Heart left ventricle (tissue), 16 donors: ENCODE measurements at regions not wholly inside any gene's neighbourhood (a gene's known extent, or its start where the extent isn't known, plus 50 kb on each side); places are given as distances from the start of the nearest gene placed in this dataset.

Experiments used
- ATAC-seq, 4 donors: fragments of 200-7000 bp; cut with Tn5 transposase; one replicate each; pipeline ENCODE4 v1.9.1; 2020 to 2022; ENCODE audit warnings: moderate library complexity in 4 of 4, mild to moderate bottlenecking in 3 of 4, moderate number of reproducible peaks in 1 of 4
- DNase-seq, 5 donors: peaks; one replicate each; pipeline ENCODE4 v3.0.0-alpha.2; 2020
- H3K27ac ChIP-seq, 12 donors: fragments of 200-600 bp; sonication (generic) in 4 of 12; one replicate each; pipeline versions ENCODE4 v1.5.0 to v1.8.0; 2016 to 2022; ENCODE audit warnings: mild to moderate bottlenecking in 2 of 12
- H3K27me3 ChIP-seq, 9 donors: fragments of 200-600 bp; sonication (generic) in 2 of 9; one replicate each; pipeline versions ENCODE4 v1.5.1 to v1.8.0; 2016 to 2022; ENCODE audit warnings: mild to moderate bottlenecking in 3 of 9
- H3K36me3 ChIP-seq, 9 donors: fragments of 200-600 bp; sonication (generic) in 2 of 9; one replicate each; pipeline versions ENCODE4 v1.5.0 to v1.8.0; 2018 to 2022; ENCODE audit warnings: mild to moderate bottlenecking in 2 of 9
- H3K4me1 ChIP-seq, 12 donors: fragments of 200-600 bp; sonication (generic) in 4 of 12; one replicate each; pipeline versions ENCODE4 v1.5.0 to v1.8.0; 2016 to 2022; ENCODE audit warnings: mild to moderate bottlenecking in 3 of 12
- H3K4me3 ChIP-seq, 12 donors: fragments of 200-600 bp; sonication (generic) in 4 of 12; one replicate each; pipeline versions ENCODE4 v1.5.0 to v1.8.0; 2017 to 2022; ENCODE audit warnings: mild to moderate bottlenecking in 9 of 12, moderate library complexity in 4 of 12
- H3K9me3 ChIP-seq, 12 donors: fragments of 200-600 bp; sonication (generic) in 4 of 12; one replicate each; pipeline versions ENCODE4 v1.5.0 to v1.8.0; 2016 to 2022; ENCODE audit warnings: mild to moderate bottlenecking in 1 of 12
- POLR2A ChIP-seq, 2 donors: fragments of 450-650 bp; IDR thresholded peaks; one replicate each; pipeline ENCODE4 v1.6.1; 2017; ENCODE audit warnings: antibody characterized with exemption in 2 of 2, mild to moderate bottlenecking in 2 of 2, moderate library complexity in 2 of 2
- WGBS, 4 donors: extraction: QIAGEN DNeasy Blood & Tissue Kit in 2 of 4; methylation state at CpG; one replicate each; pipeline versions ENCODE4 v1.1.5 to v1.1.7; 2013 to 2018; 5-methylcytosine and 5-hydroxymethylcytosine counted together
- intact Hi-C, 10 donors: fragments of 100-400 bp; cut with DNase I; formaldehyde crosslinking; loops; one replicate each; pipeline versions ENCODE4 v1.11.1 to v1.14.2; 2022
- TF ChIP-seq, protein P1 (sequence below), 12 donors: fragments of 200-600 bp; sonication (generic) in 4 of 12; IDR thresholded peaks; one replicate each; pipeline versions ENCODE4 v1.5.0 to v1.8.0; 2018 to 2022; ENCODE audit warnings: antibody characterized with exemption in 12 of 12, mild to moderate bottlenecking in 5 of 12
- donor health status: ischemic (EF 13 %, LVEDD 7.1; RV severe dilation, severe dysfunction).
- donor health status: healthy with polysubstance abuse.
- donor health status: DM: no; HTN: yes; CAD: no.
- donor health status: DM: no; HTN: no; CAD: no.
- donor health status: ischemic (EF 25% LVEDD 6.9; RV normal size, moderate dysfunction).
- donor health status: ischemic (EF 25% LVEDD 5.7; RV mildly dilated, moderate dysfunction).
- donor health status: healthy.
- donor health status: DM: yes; HTN: yes; CAD: no.
- donor health status: ischemic (EF 35%, LVEDD 5.7; RV mildly dilated, moderate dysfunction).
- donor health status: nonischemic (EF 11% LVEDD 7.7; RV severe dilation, severe dysfunction).
- donor health status: DM: yes; HTN: yes; CAD: no.
- donor health status: PGD.
- donor health status: ischemic (EF 29% LVEDD 5.4; RV normal size, mild dysfunction).
- donor health status: nonischemic (EF 23%, LVEDD 6.1; RV moderate dilation, normal function).

DNA sequence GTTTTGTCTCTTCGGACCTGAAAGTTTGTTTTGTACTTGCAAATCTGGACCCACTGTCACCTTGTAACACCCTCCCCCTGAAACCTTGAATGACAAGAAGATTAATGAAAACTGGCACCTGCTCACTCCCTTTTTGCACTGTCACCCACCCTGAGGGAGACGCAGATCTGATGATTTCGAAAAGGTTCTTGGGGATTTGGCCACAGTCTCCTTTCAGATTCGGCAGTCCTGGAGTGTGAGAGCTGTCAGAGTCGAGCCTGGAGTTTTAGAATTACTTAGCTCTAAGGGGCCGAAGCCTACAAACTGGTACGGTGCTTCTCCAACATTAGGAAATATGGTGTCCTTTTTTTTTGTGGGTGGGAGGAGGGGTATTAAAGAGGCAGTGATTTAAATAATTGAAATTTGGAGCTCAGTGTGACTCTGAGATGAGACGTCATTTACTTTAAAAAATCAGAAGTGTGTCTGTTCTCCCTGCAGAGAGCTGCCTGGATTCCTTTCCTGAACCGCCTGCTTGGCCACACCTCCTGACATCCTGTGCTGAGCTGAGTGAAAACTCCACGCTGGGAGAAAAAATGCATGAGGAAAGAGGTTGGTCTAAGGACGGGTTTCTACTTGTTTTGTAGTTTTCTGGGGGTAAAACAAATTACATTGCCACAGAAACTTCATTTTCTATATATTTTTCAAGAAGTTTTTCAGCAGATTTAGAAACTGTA, 447.0 kb upstream of the CDH4 start:
- DNase-seq = no peak
- peaks cover 0 to 13% (median 2%) of the 10 kb centered on the region in 12 donors for H3K9me3 ChIP-seq
- WGBS, 4 donors = 22 to 32% (median 26%) methylated on average over 11 of the region's 11 CpGs
- ATAC-seq = no peak
- H3K4me1 ChIP-seq = no peaks in the 10 kb centered on the region
- H3K36me3 ChIP-seq = no peaks in the 10 kb centered on the region
- TF ChIP-seq POLR2A (IDR thresholded peaks at IDR 0.05) = no peak
- TF ChIP-seq, protein P1, sequence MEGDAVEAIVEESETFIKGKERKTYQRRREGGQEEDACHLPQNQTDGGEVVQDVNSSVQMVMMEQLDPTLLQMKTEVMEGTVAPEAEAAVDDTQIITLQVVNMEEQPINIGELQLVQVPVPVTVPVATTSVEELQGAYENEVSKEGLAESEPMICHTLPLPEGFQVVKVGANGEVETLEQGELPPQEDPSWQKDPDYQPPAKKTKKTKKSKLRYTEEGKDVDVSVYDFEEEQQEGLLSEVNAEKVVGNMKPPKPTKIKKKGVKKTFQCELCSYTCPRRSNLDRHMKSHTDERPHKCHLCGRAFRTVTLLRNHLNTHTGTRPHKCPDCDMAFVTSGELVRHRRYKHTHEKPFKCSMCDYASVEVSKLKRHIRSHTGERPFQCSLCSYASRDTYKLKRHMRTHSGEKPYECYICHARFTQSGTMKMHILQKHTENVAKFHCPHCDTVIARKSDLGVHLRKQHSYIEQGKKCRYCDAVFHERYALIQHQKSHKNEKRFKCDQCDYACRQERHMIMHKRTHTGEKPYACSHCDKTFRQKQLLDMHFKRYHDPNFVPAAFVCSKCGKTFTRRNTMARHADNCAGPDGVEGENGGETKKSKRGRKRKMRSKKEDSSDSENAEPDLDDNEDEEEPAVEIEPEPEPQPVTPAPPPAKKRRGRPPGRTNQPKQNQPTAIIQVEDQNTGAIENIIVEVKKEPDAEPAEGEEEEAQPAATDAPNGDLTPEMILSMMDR (IDR thresholded peaks at IDR 0.05) = no peak
- intact Hi-C loops = no loop called here
- peak overlapping the region in 1 of 12 donors; percentile 4 for H3K4me3 ChIP-seq
- H3K27ac ChIP-seq = no peak overlapping the region
- H3K27me3 ChIP-seq = peaks cover 0 to 4% (median 0%) of the 10 kb centered on the region in 9 donors

DNA sequence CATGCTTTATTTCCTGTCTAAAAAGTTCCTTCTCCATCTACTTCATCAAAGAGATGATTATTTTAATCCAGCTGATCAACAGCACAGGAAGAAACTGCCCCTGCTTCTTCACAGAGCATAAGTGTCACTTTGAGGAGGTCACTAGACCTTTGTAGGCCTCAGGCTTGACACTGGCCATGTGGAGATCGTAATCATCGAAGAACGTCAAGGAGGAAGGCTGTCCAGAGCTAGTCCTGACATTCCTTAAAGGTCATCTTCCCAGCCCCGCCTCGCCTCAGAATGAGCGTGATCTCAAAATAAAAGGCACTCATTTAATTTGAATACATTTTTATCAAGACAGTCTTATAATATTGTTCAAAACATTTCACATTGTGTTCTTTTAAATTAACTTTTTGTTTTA, 445.7 kb upstream of the CDH4 start:
- Histone ChIP-seq H3K27me3 (peaks cover 0 to 1% (median 0%) of the 10 kb centered on the region in 9 donors), H3K4me3 (no peak overlapping the region), H3K36me3 (no peaks in the 10 kb centered on the region), H3K27ac (no peak overlapping the region), H3K9me3 (peaks cover 0 to 2% (median 0%) of the 10 kb centered on the region in 12 donors), H3K4me1 (no peaks in the 10 kb centered on the region)
- ATAC-seq (no peak), DNase-seq (no peak)
- intact Hi-C loops = no loop called here
- TF ChIP-seq POLR2A (IDR thresholded peaks at IDR 0.05) = no peak
- TF ChIP-seq, protein P1 (IDR thresholded peaks at IDR 0.05) = no peak
- WGBS, 4 donors = 69 to 81% (median 75%) methylated on average over 6 of the region's 6 CpGs

DNA sequence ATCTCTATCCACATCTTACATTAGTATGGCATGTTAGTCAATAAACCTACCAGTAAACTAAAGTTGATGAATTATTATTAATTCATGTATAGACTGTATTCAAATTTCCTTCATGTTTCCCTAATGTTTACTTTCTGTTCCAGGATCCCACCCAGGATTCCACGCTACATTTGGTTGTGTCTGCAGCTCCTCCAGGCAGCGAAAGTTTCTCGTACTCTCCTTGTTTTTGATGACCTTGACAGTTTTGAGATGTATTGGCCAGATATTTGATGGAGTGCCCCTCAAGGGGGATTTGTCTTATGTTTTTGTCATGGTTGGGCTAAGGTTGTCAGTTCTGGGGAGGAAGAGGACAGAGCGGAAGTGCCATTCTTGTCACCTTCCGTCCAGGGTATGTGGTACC, 445.2 kb upstream of the CDH4 start:
- Histone ChIP-seq H3K36me3 (no peaks in the 10 kb centered on the region), H3K4me1 (no peaks in the 10 kb centered on the region), H3K27me3 (no peaks in the 10 kb centered on the region), H3K9me3 (no peaks in the 10 kb centered on the region), H3K27ac (no peak overlapping the region), H3K4me3 (no peak overlapping the region)
- DNase-seq (no peak), ATAC-seq (no peak)
- intact Hi-C loops = no loop called here
- WGBS, 4 donors = 89 to 94% (median 92%) methylated on average over 5 of the region's 5 CpGs
- TF ChIP-seq, protein P1 (IDR thresholded peaks at IDR 0.05) = no peak
- TF ChIP-seq POLR2A (IDR thresholded peaks at IDR 0.05) = no peak

DNA sequence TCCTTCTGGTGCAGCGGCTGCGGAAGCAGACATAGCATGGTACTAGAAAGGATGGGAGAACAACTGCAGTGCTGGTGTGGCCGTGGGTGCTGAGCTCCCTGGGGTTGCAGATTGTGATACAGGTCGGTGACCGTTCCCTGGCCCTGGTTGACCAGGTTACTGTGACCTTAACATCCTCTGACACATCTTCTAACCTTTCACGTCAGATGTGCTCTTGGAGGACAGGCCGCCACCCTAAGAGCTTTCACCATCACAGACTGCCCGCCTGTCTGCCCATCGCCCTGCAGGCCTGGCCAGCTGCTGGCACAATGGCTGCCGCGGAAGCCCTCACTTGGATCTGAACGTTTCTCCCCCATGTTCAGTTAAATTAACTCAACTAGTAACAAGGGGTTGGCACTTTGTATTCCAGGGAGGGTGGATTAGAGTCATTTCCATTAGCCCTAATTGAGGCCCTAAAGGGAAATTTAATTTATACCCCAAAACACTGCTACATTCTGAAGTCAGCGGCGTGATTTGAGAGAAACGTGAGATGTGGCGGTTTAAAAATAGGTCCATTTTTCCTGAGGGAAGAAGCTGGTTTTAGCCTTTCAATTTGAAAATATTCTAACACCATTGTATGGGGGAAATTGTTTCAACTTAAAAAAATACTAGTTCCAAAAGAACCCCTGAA, 443.9 kb upstream of the CDH4 start:
- Histone ChIP-seq H3K4me3 (no peak overlapping the region), H3K27me3 (no peaks in the 10 kb centered on the region), H3K27ac (no peak overlapping the region), H3K4me1 (no peaks in the 10 kb centered on the region), H3K9me3 (no peaks in the 10 kb centered on the region), H3K36me3 (no peaks in the 10 kb centered on the region)
- TF ChIP-seq POLR2A (IDR thresholded peaks at IDR 0.05) = no peak
- TF ChIP-seq, protein P1 (IDR thresholded peaks at IDR 0.05) = no peak
- 90 to 94% (median 93%) methylated on average over 16 of the region's 16 CpGs for WGBS, 4 donors
- no peak for DNase-seq
- ATAC-seq = no peak
- intact Hi-C loops = no loop called here
